ENCODE measurements at regions not wholly inside any gene's neighbourhood (a gene's known extent, or its start where the extent isn't known, plus 50 kb on each side); places are given as distances from the start of the nearest gene placed in this dataset.

GRCh38 chr18:78305789-78306188 is 673.8 kb upstream of the SALL3 start:
- intact Hi-C loops (cut with DNase I) = no loop called here
- no peak for DNase-seq (ENCODE audit: low spot score)

DNA sequence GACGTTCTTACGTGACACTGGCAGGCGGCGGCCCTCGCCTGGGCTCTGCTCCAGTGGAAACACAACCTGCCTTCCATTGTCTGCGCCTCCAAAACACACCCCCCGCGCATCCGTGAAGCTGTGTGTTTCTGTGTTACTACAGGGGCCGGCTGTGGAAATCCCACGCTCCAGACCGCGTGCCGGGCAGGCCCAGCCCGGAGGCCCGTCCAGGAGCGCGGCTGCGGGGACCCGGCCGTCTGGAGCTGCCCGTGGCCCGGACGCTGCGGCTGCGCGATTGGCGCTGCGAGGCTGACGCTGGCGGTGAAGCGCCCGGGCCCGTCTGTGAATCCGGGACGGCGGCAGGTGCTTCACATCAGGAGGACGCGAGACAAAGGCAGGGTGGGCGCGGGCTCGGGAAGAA is 670.3 kb upstream of the SALL3 start:
- intact Hi-C loops (cut with DNase I) = no loop called here
- DNase-seq (ENCODE audit: low spot score) = no peak

DNA sequence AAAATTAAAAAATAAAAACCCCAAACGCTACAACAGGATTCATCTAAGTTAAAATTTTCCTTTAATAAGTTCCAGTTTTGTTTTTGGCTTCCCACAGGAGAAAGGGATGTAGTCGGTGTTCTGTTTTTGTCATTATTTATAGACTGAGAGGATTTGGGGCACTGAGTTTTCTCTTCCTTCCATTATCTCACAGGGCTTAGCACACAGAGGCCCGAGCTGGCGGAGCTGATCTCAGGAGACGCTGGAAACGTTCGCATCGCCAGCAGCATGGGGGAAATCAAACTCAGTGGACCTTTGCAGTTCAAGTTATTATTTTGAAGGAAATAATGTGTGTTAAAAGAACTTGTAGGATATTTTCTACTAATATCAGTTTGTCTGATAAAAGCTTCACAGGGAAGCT is 669.7 kb upstream of the SALL3 start:
- DNase-seq (ENCODE audit: low spot score) = no peak
- intact Hi-C loops (cut with DNase I) = no loop called here

DNA sequence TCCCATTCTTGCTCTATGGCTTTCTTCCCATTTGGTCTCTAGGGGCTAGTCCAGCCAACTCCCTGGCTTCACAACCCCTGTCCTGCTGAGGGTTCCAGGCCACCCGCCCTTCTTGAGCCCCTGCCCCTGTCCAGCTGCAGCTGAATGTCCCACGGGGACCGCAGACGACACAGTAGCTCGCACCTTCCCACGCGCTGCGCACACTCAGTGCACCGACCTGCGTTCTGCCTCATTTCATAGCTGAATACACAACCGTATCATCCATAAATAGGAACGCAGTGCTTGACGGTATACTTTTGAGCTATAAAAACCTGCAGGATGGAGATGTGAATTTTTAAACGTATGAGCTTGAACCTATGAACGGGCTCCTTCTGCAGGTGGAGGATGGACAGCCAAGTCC is 660.4 kb upstream of the SALL3 start:
- intact Hi-C loops (cut with DNase I) = no loop called here
- DNase-seq (ENCODE audit: low spot score) = no peak

DNA sequence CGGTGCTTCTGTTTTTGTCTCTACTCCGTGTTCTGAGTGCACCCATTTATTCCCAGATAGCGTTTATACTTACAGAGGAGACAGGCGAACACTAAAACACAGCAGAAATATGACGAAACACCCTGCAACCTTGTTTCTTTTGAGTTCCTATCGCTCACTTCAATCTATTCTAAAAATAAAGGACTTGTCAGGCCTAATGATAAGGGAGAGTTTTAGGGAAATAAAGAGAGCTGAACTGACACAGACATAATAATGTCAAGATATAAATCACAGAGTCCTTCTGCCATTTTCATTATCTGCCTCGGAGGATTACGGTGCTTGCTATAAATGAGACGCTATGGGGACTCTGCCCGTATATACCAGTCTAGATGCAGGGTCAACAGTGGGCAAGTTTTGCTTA is 659.7 kb upstream of the SALL3 start:
- intact Hi-C loops (cut with DNase I) = no loop called here
- DNase-seq (ENCODE audit: low spot score) = no peak

DNA sequence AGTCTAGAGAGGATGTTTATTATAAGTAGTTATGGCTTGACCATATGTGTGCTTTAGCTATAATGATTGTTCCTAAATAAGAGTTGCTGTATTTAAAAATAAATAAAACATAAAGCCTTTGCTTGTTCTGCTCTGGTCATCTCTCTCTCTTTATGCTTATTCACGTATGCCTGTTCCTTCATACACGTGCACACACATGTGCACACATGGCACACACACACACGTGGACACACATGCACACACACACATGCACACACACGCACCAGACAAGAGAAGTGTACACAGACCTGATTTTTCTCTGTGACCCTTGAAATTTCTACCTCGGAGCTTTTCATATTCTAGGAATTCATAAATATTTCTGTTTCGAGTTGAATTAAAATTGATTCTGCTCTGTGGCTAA is 658.2 kb upstream of the SALL3 start:
- intact Hi-C loops (cut with DNase I) = no loop called here
- DNase-seq (ENCODE audit: low spot score) = no peak

- DNase-seq (ENCODE audit: low spot score) = no peak
- intact Hi-C loops (cut with DNase I) = no loop called here
Measured at GRCh38 chr18:78323453-78324197, 656.0 kb upstream of the SALL3 start.

DNA sequence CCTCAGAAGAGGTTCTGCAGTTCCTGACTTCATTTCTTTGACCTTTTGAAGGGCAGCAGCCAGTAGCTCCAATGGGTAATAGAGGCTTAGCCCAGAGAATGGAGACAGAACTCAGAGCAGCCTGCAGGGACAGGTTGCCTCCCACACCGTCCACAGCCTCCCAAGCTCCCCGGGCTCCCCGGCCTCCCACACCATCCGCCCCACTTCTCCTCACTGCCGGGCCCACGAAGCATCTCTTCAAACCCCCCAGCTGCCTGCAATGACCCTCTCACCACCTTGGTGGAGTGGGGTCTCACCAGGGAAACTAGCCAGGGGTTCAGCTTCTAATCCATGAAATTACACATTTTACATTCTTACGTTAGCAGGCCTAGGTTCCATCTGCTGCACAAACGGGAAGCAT is 652.0 kb upstream of the SALL3 start:
- intact Hi-C loops (cut with DNase I) = no loop called here

DNA sequence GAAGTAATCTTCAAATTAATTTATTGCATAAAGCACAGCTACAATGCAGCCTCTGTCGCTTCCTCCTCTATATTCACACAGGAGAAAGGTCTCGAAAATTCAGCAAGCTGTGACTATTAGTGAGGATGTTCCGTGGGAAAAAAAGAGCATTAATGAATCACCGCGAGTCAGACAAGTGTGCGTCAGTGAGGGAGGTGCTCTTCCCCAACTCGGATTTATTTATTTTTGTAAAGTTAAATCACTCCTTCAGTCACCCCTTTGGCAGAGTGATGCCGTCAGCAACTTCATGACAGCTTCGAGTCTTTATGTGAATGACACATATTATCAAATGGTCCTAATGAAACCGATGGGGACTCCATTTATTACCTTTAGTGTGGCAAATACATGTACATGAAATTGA is 648.9 kb upstream of the SALL3 start:
- no peak for DNase-seq (ENCODE audit: low spot score)
- intact Hi-C loops (cut with DNase I) = no loop called here

More for the DNA sequence above, 652.0 kb upstream of the SALL3 start:
- no peak for DNase-seq (ENCODE audit: low spot score)

DNA sequence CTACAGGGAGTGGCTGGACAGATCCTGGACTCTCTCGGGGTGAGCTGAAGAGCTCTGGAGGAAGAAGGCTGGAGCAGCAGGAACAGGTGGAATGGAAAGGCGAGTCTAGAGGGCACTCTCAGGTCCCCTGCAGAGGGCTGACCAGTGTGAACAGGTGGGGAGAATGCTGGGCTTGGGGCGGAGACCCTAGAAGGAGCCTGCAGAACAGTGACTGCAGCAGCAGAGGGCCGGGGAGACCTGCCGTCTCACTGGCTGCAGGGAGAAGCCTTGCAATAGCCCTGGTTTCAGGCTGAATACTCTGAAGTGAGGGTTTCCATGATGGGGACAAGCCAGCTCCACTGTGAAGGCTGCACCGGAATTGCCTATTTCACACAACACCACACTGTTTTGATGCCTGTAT is 626.7 kb upstream of the SALL3 start:
- no peak for DNase-seq (ENCODE audit: low spot score)
- intact Hi-C loops (cut with DNase I) = no loop called here

DNA sequence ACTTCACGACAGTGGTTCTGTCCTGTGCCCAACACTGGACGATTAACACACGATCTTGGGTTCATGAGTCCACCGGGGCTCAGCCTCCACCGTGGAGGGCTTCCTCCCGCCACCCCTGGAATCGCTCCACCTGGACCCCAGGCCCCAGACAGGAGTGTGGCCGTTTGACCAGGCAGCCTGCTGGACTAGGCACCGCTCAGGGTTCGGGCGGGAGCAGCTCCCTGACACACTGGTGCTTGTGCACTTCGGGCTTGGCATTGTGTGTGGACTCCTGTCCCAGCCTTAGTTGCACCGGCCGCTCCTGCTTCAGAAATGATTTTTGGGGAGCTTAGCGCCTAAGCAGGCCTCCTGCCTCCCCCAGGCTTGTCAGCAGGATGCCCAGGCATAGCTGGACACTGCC is 617.4 kb upstream of the SALL3 start:
- intact Hi-C loops (cut with DNase I) = no loop called here
- DNase-seq (ENCODE audit: low spot score) = no peak

DNA sequence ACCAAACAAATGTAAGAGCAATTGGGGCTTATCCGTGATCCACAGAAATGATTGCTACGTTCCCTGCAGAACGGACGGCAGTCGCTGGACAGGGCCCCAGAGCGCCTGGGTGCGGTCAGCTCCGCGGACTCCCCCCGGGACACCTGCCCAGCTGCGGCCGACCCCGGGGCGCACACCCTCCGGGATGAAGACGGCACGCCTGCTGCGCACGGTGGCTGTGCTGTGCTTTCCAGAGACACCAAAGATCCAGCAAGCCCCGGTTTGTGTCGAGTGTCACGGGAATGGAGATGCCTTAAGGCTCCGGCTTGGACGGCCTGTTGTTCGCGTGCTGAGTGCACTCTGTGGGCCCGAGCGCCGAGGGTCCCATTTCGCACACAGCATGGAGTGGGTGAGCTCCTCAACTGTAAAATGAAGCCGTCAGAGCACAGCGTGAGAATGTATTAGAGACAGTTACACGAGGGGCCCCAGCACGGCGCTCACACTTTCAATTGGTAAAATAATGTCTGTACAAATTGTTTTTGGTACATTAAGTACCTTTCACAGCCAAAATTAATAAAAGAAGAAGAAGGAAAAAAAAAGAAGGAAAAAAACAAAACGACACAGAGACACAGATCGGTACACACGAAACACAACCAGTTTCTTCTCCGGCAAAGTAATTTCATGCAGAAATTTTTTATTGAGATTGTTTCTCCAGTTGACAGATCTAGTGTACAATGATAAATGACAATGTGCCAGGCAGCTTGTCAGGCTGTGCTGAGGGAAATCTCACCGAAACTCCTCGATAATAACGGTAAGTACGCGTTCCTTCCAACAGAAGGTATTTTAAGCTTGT is 615.8 kb upstream of the SALL3 start:
- no peak for DNase-seq (ENCODE audit: low spot score)
- intact Hi-C loops (cut with DNase I) = no loop called here

GRCh38 chr18:78364388-78364960 is 615.1 kb upstream of the SALL3 start:
- DNase-seq (ENCODE audit: low spot score) = no peak
- intact Hi-C loops (cut with DNase I) = no loop called here

- no peak for DNase-seq (ENCODE audit: low spot score)
- intact Hi-C loops (cut with DNase I) = no loop called here
Measured at GRCh38 chr18:78367996-78368395, 611.6 kb upstream of the SALL3 start.

- DNase-seq (ENCODE audit: low spot score) = no peak
Measured at GRCh38 chr18:78368726-78369125, 610.9 kb upstream of the SALL3 start.

GRCh38 chr18:78376046-78376445 is 603.6 kb upstream of the SALL3 start:
- DNase-seq (ENCODE audit: low spot score) = no peak
- intact Hi-C loops (cut with DNase I) = no loop called here

More at GRCh38 chr18:78368726-78369125, 610.9 kb upstream of the SALL3 start:
- intact Hi-C loops (cut with DNase I) = no loop called here

- intact Hi-C loops (cut with DNase I) = no loop called here
- DNase-seq (ENCODE audit: low spot score) = no peak
Measured at GRCh38 chr18:78378403-78378802, 601.2 kb upstream of the SALL3 start.

DNA sequence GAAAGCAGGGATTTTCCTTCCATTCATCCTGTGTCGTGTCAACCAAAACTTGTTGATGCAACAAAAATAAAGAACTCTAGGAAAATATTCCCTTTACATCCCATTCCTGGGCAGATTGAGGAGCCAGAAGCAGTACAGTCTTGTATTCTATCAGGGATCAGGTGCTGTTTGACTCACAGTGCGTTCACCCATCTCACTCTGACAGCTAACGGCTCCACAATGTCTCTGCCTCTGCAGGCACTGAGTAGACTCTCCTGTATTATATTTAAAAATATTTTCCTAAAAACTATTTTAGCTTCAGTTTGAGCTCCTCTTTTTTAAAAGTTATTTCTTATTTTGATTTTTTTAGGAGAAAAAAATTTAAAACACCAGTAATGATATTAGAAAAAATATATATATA is 600.6 kb upstream of the SALL3 start:
- intact Hi-C loops (cut with DNase I) = no loop called here
- DNase-seq (ENCODE audit: low spot score) = no peak

- DNase-seq (ENCODE audit: low spot score) = no peak
Measured at GRCh38 chr18:78390348-78390951, 589.2 kb upstream of the SALL3 start.

GRCh38 chr18:78390952-78391348 is 588.7 kb upstream of the SALL3 start:
- intact Hi-C loops (cut with DNase I) = no loop called here
- no peak for DNase-seq (ENCODE audit: low spot score)

More at GRCh38 chr18:78390348-78390951, 589.2 kb upstream of the SALL3 start:
- intact Hi-C loops (cut with DNase I) = no loop called here
